HG03575 (cell line): ENCODE measurements at regions not wholly inside any gene's neighbourhood (a gene's known extent, or its start where the extent isn't known, plus 50 kb on each side); places are given as distances from the start of the nearest gene placed in this dataset.
"Not testable (repeated sequence)": the region's sequence is repeated elsewhere in the genome, so short reads cannot be mapped to it uniquely, and the experiment has no call there.

Experiments
- ATAC-seq: cut with Tn5 transposase; IDR thresholded peaks from one replicate; pipeline ENCODE4 v1.9.1; 2021; ENCODE audit not compliant: unreplicated experiment, insufficient number of reproducible peaks, low FRiP score; ENCODE audit errors: extremely low read depth

GRCh38 chr5:92729088-92729487, 851.9 kb downstream of the NR2F1-AS1 start:
- no peak for ATAC-seq

GRCh38 chr5:92715946-92716520, 865.0 kb downstream of the NR2F1-AS1 start:
- ATAC-seq = no peak

GRCh38 chr5:92713826-92714225, 867.2 kb downstream of the NR2F1-AS1 start:
- no peak for ATAC-seq

- ATAC-seq = no peak
These were observed 867.7 kb downstream of the NR2F1-AS1 start for GRCh38 chr5:92713335-92713743.

GRCh38 chr5:92711956-92712355, 869.1 kb downstream of the NR2F1-AS1 start:
- no peak for ATAC-seq

GRCh38 chr5:92704590-92704989, 876.4 kb downstream of the NR2F1-AS1 start:
- no peak for ATAC-seq

GRCh38 chr5:92703976-92704375, 877.0 kb downstream of the NR2F1-AS1 start:
- no peak for ATAC-seq

GRCh38 chr5:92695123-92696003, 885.7 kb downstream of the NR2F1-AS1 start:
- ATAC-seq = no peak

- ATAC-seq = no peak
These were observed 887.0 kb downstream of the NR2F1-AS1 start for GRCh38 chr5:92694067-92694466.

- not testable (repeated sequence) for ATAC-seq
These were observed 889.1 kb downstream of the NR2F1-AS1 start for GRCh38 chr5:92691955-92692354.

GRCh38 chr5:92687821-92688722, 892.9 kb downstream of the NR2F1-AS1 start:
- ATAC-seq = no peak

- ATAC-seq = no peak
These were observed 902.4 kb downstream of the NR2F1-AS1 start for GRCh38 chr5:92678640-92679039.

- ATAC-seq = no peak
These were observed 904.5 kb downstream of the NR2F1-AS1 start for GRCh38 chr5:92676215-92677165.

- no peak for ATAC-seq
These were observed 906.7 kb downstream of the NR2F1-AS1 start for GRCh38 chr5:92674321-92674720.

GRCh38 chr5:92665506-92665905, 915.5 kb downstream of the NR2F1-AS1 start:
- ATAC-seq = no peak

GRCh38 chr5:92662741-92663140, 918.3 kb downstream of the NR2F1-AS1 start:
- no peak for ATAC-seq

GRCh38 chr5:92659246-92659645, 921.8 kb downstream of the NR2F1-AS1 start:
- ATAC-seq = no peak

- not testable (repeated sequence) for ATAC-seq
These were observed 926.4 kb downstream of the NR2F1-AS1 start for GRCh38 chr5:92654601-92655000.
